Transverse colon (tissue), 4 donors: ENCODE measurements at regions not wholly inside any gene's neighbourhood (a gene's known extent, or its start where the extent isn't known, plus 50 kb on each side); places are given as distances from the start of the nearest gene placed in this dataset.

ENCODE experiments used
- DNase-seq: peaks from one replicate; pipeline ENCODE4 v3.0.0-alpha.2; 2019
- H3K27ac ChIP-seq, 4 donors: fragments of 200-600 bp; sonication (generic); 2 replicates each; pipeline ENCODE4 v1.5.1; 2016 to 2018; ENCODE audit warnings: inconsistent platforms in 4 of 4
- H3K27me3 ChIP-seq: fragments of 200-600 bp; sonication (generic); 2 replicates; pipeline ENCODE4 v1.5.1; 2017; ENCODE audit warnings: inconsistent platforms
- H3K36me3 ChIP-seq, 4 donors: fragments of 200-600 bp; sonication (generic); 2 replicates each; pipeline ENCODE4 v1.5.1; 2017 to 2019; ENCODE audit warnings: inconsistent platforms in 4 of 4
- H3K4me1 ChIP-seq, 4 donors: fragments of 200-600 bp; sonication (generic); 2 replicates each; pipeline ENCODE4 v1.5.1; 2017 to 2020; ENCODE audit warnings: inconsistent platforms in 4 of 4
- H3K4me3 ChIP-seq, 4 donors: fragments of 200-600 bp; sonication (generic); 1 replicate in 1 of 4; 2 replicates in 3 of 4; pipeline versions ENCODE4 v1.5.1 to v1.6.1; 2017 to 2019; ENCODE audit warnings: inconsistent platforms in 4 of 4
- H3K9me3 ChIP-seq, 2 donors: fragments of 200-600 bp; sonication (generic); 2 replicates each; pipeline ENCODE4 v1.5.1; 2017 to 2019; ENCODE audit warnings: inconsistent platforms in 2 of 2
- EP300 ChIP-seq: sonication (generic); formaldehyde crosslinking; IDR thresholded peaks from one replicate; pipeline ENCODE4 v1.6.1; 2017; ENCODE audit warnings: antibody characterized with exemption, low read depth
- POLR2A ChIP-seq: fragments of 450-650 bp; IDR thresholded peaks from one replicate; pipeline ENCODE4 v1.6.1; 2016; ENCODE audit warnings: antibody characterized with exemption, mild to moderate bottlenecking, moderate library complexity
- POLR2AphosphoS5 ChIP-seq, 3 donors: sonication (generic); formaldehyde crosslinking; IDR thresholded peaks; one replicate each; pipeline ENCODE4 v1.6.1; 2016; ENCODE audit warnings: antibody characterized with exemption in 3 of 3
- WGBS, 2 donors: methylation state at CpG; one replicate each; pipeline ENCODE4 v1.1.5; 2018; ENCODE audit warnings: low coverage in 1 of 2; 5-methylcytosine and 5-hydroxymethylcytosine counted together
- in situ Hi-C, 4 donors: fragments of 200-750 bp; cut with MboI; loops; one replicate each; pipeline versions ENCODE4 v1.15.0 to v1.15.1; 2017; ENCODE audit warnings: low sequenced_read_pairs in 3 of 4, low pct_ligation_motif_present in 1 of 4, low pct_unique_long_range_greater_than_20kb in 1 of 4
- intact Hi-C: fragments of 100-400 bp; cut with DNase I; formaldehyde crosslinking; loops from one replicate; pipeline ENCODE4 v1.15.1; 2023; ENCODE audit warnings: low total_unique reads
- TF ChIP-seq, protein P1 (sequence below), 5 experiments: fragments of 200-600 bp in 3 of 5; fragments of 450-650 bp in 2 of 5; sonication (generic) in 3 of 5; IDR thresholded peaks; 1 replicate in 2 of 5; 2 replicates in 3 of 5; pipeline ENCODE4 v1.5.1; 2016 to 2017; ENCODE audit warnings: antibody characterized with exemption in 5 of 5, inconsistent platforms in 3 of 5, mild to moderate bottlenecking in 2 of 5, moderate library complexity in 1 of 5

- Histone ChIP-seq H3K4me3 (no peak overlapping the region), H3K4me1 (no peaks in the 10 kb centered on the region), H3K36me3 (no peaks in the 10 kb centered on the region), H3K27ac (no peak overlapping the region), H3K9me3 (no peaks in the 10 kb centered on the region), H3K27me3 (no peaks in the 10 kb centered on the region)
- TF ChIP-seq, protein P1, sequence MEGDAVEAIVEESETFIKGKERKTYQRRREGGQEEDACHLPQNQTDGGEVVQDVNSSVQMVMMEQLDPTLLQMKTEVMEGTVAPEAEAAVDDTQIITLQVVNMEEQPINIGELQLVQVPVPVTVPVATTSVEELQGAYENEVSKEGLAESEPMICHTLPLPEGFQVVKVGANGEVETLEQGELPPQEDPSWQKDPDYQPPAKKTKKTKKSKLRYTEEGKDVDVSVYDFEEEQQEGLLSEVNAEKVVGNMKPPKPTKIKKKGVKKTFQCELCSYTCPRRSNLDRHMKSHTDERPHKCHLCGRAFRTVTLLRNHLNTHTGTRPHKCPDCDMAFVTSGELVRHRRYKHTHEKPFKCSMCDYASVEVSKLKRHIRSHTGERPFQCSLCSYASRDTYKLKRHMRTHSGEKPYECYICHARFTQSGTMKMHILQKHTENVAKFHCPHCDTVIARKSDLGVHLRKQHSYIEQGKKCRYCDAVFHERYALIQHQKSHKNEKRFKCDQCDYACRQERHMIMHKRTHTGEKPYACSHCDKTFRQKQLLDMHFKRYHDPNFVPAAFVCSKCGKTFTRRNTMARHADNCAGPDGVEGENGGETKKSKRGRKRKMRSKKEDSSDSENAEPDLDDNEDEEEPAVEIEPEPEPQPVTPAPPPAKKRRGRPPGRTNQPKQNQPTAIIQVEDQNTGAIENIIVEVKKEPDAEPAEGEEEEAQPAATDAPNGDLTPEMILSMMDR (IDR thresholded peaks at IDR 0.05), result no peak
- TF ChIP-seq POLR2AphosphoS5 (IDR thresholded peaks at IDR 0.05), result no peak
- TF ChIP-seq EP300, result no peak
- TF ChIP-seq POLR2A, result no peak
- intact Hi-C loops (loop anchor here (1.0 kb wide), 1 partner anchor 30 kb away; no protein-coding TSS in a partner anchor), in situ Hi-C loops (no loop called here)
- WGBS, 2 donors, result 85% methylated on average over 2 of the region's 2 CpGs; no CpG with 5 or more reads in 1 of the 2 donors
- DNase-seq, result no peak
Measured at GRCh38 chr17:15885770-15886169, 59.2 kb upstream of the ADORA2B start.

DNA sequence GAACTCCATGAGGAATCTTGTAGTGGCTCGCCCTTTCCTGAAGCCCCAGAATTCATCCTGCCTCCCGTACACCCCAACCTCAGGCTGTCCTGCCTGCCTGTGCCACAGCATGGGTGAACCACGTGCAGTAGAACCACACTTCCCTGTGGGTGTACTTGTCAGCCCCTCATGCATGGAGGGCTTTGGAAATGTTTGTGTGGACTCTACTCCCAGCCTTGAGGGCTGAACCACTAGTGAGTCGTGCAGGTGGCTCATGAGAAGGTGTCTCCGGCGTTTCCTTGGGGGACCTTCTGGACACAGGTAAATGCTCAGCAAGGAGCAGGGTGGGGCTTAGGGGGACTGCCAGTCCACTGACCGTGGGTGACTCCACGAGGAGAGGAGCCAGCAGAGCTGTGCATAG is 58.7 kb upstream of the ADORA2B start:
- in situ Hi-C loops, result no loop called here
- no peaks in the 10 kb centered on the region for H3K27me3 ChIP-seq
- no peak overlapping the region for H3K4me3 ChIP-seq
- no peaks in the 10 kb centered on the region for H3K9me3 ChIP-seq
- no peaks in the 10 kb centered on the region for H3K4me1 ChIP-seq
- TF ChIP-seq, protein P1 (IDR thresholded peaks at IDR 0.05), result no peak
- TF ChIP-seq POLR2AphosphoS5 (IDR thresholded peaks at IDR 0.05) (no peak), POLR2A (no peak), EP300 (no peak)
- H3K36me3 ChIP-seq, result no peaks in the 10 kb centered on the region
- intact Hi-C loops, result loop anchor here (1.0 kb wide), 1 partner anchor 29 kb away; no protein-coding TSS in a partner anchor
- 88% methylated on average over 8 of the region's 8 CpGs; no CpG with 5 or more reads in 1 of the 2 donors for WGBS, 2 donors
- H3K27ac ChIP-seq, result no peak overlapping the region
- DNase-seq, result no peak

DNA sequence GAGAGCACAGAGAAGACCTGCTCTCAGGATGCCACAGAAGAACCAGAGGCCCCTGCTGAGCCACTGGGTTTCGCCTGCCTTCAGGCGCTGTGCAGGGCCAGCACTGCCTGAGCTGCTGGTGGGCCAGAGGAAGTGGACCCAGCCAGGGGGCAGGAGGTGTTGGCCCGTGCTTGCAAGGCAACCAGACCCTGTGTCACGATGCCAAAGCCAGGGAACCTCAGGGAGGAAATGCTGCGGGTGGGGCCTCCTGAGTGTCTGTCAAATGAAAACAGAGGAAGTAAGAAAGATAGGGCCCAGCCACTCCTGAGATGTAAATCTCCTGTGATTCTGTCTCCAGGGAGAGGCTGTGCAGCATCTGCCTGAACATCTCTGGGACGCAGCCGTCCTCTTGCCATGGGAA is 58.1 kb upstream of the ADORA2B start:
- no peaks in the 10 kb centered on the region for H3K4me1 ChIP-seq
- no peak overlapping the region for H3K27ac ChIP-seq
- no peak overlapping the region for H3K4me3 ChIP-seq
- in situ Hi-C loops, result no loop called here
- TF ChIP-seq POLR2AphosphoS5 (IDR thresholded peaks at IDR 0.05), result no peak
- TF ChIP-seq, protein P1 (IDR thresholded peaks at IDR 0.05), result no peak
- TF ChIP-seq POLR2A, result no peak
- TF ChIP-seq EP300, result no peak
- intact Hi-C loops, result loop anchor here (1.0 kb wide), 1 partner anchor 28 kb away; no protein-coding TSS in a partner anchor
- no peaks in the 10 kb centered on the region for H3K27me3 ChIP-seq
- DNase-seq, result no peak
- WGBS, 2 donors, result 62% methylated on average over 7 of the region's 7 CpGs; no CpG with 5 or more reads in 1 of the 2 donors
- no peaks in the 10 kb centered on the region for H3K36me3 ChIP-seq
- H3K9me3 ChIP-seq, result no peaks in the 10 kb centered on the region

- Histone ChIP-seq H3K27me3 (no peaks in the 10 kb centered on the region), H3K9me3 (no peaks in the 10 kb centered on the region), H3K27ac (no peak overlapping the region), H3K36me3 (no peaks in the 10 kb centered on the region), H3K4me1 (peaks cover 0 to 9% (median 6%) of the 10 kb centered on the region in 4 donors), H3K4me3 (no peak overlapping the region)
- intact Hi-C loops, result no loop called here
- TF ChIP-seq EP300 (no peak), POLR2A (no peak), POLR2AphosphoS5 (IDR thresholded peaks at IDR 0.05) (no peak)
- TF ChIP-seq, protein P1 (IDR thresholded peaks at IDR 0.05), result no peak
- no peak for DNase-seq
- WGBS, 2 donors, result 90 to 95% methylated on average over 2 of the region's 2 CpGs
- in situ Hi-C loops, result no loop called here
Measured at GRCh38 chr17:15888436-15888835, 56.5 kb upstream of the ADORA2B start.
